ENCODE measurements at regions not wholly inside any gene's neighbourhood (a gene's known extent, or its start where the extent isn't known, plus 50 kb on each side); places are given as distances from the start of the nearest gene placed in this dataset.

GRCh38 chr2:139241286-139241685 lies 461.1 kb upstream of the NXPH2 start:
- TF ChIP-seq CTCF (IDR thresholded peaks at IDR 0.05) (no peak), EP300 (IDR thresholded peaks at IDR 0.05) (no peak)
